ENCODE measurements at regions not wholly inside any gene's neighbourhood (a gene's known extent, or its start where the extent isn't known, plus 50 kb on each side); places are given as distances from the start of the nearest gene placed in this dataset.

DNA sequence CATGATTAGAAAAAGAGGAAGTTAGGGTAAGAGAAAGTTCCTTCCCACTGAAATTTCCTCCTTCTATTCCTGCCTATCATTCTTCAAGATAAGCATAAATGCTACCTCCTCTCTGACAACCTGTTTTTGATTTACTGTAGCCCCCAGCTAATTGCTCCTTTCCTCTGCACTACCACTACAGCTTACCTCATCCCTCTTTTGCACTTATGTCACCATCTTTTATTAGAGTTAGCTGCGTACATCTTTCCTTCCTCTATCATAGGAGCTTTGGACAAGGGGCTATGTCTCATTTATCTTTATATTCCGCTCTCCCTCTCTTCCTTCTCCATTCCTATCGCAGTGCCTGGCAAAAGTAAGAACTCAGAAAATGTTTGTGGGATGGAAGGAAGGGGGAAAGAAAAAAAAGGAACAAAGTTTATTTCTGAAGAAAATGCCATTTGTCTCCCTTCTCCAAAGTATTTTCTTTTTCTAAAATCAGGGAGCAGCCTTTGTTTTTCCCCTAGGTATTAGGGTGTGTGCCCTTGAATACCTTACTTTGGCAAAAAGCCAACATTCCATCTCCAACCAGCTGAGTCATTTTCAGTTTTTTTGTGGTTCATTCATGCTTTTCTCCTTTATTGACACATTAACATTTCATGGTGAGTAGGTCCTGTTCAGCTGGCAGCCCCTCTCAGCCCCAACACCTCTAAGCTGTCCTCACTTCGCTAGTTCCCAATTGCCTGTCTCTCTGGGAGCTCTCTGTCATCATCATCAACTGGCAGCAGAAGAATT, 87.6 kb upstream of the SOX2 start:
- no peak for DNase-seq
- Histone ChIP-seq H3K4me1 (ENCODE audit: low read depth) (no peaks in the 10 kb centered on the region), H3K9me3 (no peaks in the 10 kb centered on the region), H3K4me3 (no peak overlapping the region), H3K36me3 (ENCODE audit: low read depth) (no peaks in the 10 kb centered on the region)
- TF ChIP-seq, protein P1, sequence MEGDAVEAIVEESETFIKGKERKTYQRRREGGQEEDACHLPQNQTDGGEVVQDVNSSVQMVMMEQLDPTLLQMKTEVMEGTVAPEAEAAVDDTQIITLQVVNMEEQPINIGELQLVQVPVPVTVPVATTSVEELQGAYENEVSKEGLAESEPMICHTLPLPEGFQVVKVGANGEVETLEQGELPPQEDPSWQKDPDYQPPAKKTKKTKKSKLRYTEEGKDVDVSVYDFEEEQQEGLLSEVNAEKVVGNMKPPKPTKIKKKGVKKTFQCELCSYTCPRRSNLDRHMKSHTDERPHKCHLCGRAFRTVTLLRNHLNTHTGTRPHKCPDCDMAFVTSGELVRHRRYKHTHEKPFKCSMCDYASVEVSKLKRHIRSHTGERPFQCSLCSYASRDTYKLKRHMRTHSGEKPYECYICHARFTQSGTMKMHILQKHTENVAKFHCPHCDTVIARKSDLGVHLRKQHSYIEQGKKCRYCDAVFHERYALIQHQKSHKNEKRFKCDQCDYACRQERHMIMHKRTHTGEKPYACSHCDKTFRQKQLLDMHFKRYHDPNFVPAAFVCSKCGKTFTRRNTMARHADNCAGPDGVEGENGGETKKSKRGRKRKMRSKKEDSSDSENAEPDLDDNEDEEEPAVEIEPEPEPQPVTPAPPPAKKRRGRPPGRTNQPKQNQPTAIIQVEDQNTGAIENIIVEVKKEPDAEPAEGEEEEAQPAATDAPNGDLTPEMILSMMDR (IDR thresholded peaks at IDR 0.05), result no peak
- intact Hi-C loops (cut with DNase I, micrococcal nuclease), result no loop called here
- no peak for ATAC-seq

DNA sequence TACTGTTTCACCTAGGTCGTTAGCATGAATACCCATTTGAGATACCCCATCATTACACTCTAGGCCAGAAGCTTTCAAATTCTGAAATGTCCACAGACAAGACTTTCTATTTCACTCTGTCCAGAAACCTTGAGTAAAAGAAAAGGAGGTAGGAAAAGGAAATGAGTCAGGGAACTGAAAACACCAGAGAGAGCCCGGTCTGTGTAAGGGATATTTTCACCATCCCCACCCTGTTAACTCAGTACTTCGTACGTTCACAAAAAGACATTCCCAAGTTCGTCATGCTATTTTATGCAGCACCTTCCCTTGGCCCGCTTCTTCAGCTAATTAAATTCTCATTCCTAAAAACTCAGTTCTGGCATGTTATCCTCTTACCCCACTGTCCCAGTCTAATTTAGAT, 89.4 kb upstream of the SOX2 start:
- TF ChIP-seq, protein P1 (IDR thresholded peaks at IDR 0.05), result no peak
- DNase-seq, result no peak

DNA sequence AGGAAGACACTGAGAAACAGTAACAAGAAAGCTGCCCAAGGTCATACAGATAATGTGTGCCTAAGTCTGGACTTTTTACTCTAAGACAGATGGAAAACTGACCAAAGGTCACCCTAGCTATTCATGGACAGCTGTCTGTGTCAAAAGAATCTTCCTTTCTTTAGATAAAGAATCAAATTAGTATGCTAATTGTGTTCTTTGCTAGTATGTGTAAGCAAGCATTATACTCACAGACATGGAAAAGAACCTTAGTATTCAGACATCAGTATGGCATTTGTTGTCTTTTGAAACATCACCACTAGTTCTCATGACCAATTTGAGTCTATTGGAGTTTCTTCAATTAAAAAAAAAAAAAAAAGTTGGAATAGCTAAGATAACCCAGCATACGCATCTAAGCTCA, 91.8 kb upstream of the SOX2 start:
- DNase-seq (no peak), ATAC-seq (no peak)
- TF ChIP-seq, protein P1 (IDR thresholded peaks at IDR 0.05), result no peak
- H3K9me3 ChIP-seq, result no peaks in the 10 kb centered on the region
- no peak overlapping the region for H3K4me3 ChIP-seq
- no peaks in the 10 kb centered on the region for H3K4me1 ChIP-seq (ENCODE audit: low read depth)
- H3K36me3 ChIP-seq (ENCODE audit: low read depth), result no peaks in the 10 kb centered on the region
- intact Hi-C loops (cut with DNase I, micrococcal nuclease), result no loop called here

More for the DNA sequence above, 89.4 kb upstream of the SOX2 start:
- Histone ChIP-seq H3K36me3 (ENCODE audit: low read depth) (no peaks in the 10 kb centered on the region), H3K4me3 (no peak overlapping the region), H3K9me3 (no peaks in the 10 kb centered on the region), H3K4me1 (ENCODE audit: low read depth) (no peaks in the 10 kb centered on the region)
- intact Hi-C loops (cut with DNase I, micrococcal nuclease), result no loop called here
- ATAC-seq, result no peak

DNA sequence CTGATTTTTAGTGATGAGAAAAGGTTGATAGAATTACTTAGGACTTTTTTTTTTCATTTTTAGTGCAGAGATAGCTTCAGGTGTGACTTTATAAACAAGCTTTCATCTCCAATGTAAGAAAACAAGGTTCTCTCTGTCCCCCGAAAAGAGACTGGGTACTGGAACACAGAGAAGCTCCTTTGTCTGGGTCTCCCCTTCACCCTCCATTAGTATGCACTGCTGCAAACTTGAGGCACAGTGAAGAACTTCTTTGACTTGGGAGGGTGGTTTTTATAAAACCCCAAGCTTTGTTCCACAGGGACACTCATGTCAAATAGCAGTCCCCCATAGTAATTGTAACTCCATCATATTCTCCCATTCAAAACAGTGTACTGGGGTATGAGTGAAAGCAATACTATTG, 93.5 kb upstream of the SOX2 start:
- DNase-seq (no peak), ATAC-seq (no peak)
- TF ChIP-seq, protein P1 (IDR thresholded peaks at IDR 0.05), result no peak
- intact Hi-C loops (cut with DNase I, micrococcal nuclease), result no loop called here
- H3K9me3 ChIP-seq, result no peaks in the 10 kb centered on the region
- no peaks in the 10 kb centered on the region for H3K4me1 ChIP-seq (ENCODE audit: low read depth)
- H3K36me3 ChIP-seq (ENCODE audit: low read depth), result no peaks in the 10 kb centered on the region
- H3K4me3 ChIP-seq, result no peak overlapping the region

DNA sequence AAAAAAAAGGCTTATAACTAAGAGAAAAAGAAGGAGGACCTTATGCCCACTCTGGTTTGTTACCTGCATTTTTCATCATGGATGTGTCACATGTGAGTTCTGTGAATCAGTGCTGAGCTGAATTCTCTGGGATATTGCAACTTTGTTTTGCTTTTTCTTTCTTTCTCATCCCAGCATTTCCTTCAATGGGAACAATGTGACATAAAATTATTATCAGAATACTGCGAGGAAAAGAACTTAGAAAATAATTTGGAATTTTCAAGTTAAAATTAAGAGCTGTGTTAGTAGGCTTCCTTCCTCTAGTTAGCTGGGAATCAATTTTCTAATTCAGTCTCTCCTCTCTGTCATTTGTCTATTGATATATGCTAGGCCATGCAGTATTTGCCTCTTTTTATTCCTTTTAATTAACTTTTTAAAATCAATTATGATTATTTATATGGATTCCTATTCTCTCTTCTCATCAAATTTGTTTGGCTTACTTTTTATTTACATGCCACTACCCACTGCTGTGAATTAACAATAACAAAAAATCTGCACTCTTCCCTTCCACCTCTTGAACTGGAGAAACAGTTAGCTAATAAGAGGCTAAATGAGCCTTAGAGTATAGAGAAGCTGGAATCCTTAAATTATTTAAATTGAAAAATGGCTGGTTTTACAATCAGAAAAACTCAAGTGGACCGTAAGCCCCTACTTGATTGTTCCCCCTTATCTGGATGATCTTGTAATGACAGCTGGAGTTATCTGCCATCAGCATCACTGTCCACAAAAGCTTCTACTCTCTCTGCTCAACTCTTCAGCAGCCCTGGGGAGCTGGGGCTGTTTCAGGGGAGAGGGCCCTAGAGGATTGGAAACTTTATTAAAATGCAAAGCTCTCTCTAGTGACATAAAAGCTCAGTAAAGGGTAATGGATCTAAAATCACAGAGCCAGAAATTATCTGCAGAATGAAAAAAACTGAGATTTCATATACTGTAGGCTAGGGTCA, 95.3 kb upstream of the SOX2 start:
- TF ChIP-seq, protein P1 (IDR thresholded peaks at IDR 0.05), result no peak
- no peak for ATAC-seq
- intact Hi-C loops (cut with DNase I, micrococcal nuclease), result no loop called here
- H3K36me3 ChIP-seq (ENCODE audit: low read depth), result no peaks in the 10 kb centered on the region
- no peak for DNase-seq
- H3K9me3 ChIP-seq, result no peaks in the 10 kb centered on the region
- H3K4me1 ChIP-seq (ENCODE audit: low read depth), result no peaks in the 10 kb centered on the region
- H3K4me3 ChIP-seq, result no peak overlapping the region

Data from mucosa of descending colon (tissue), 3 donors.